Activated naive CD8-positive, alpha-beta T cell treated with anti-CD3 and anti-CD28 coated beads for 36 hours (primary cell): ENCODE measurements at regions not wholly inside any gene's neighbourhood (a gene's known extent, or its start where the extent isn't known, plus 50 kb on each side); places are given as distances from the start of the nearest gene placed in this dataset.

Experiments
- DNase-seq: peaks from one replicate; pipeline ENCODE4 v3.0.0; 2021
- H3K27ac Mint-ChIP-seq: one replicate; pipeline ENCODE4 v1.8.0; 2022; ENCODE audit warnings: mild to moderate bottlenecking, moderate library complexity, mixed read lengths
- H3K27me3 Mint-ChIP-seq: one replicate; pipeline ENCODE4 v1.8.0; 2022; ENCODE audit warnings: mild to moderate bottlenecking, mixed read lengths
- H3K36me3 Mint-ChIP-seq: one replicate; pipeline ENCODE4 v1.8.0; 2021; ENCODE audit warnings: mild to moderate bottlenecking, mixed read lengths
- H3K4me1 Mint-ChIP-seq: one replicate; pipeline ENCODE4 v1.8.0; 2021; ENCODE audit warnings: mixed read lengths
- H3K4me3 Mint-ChIP-seq: one replicate; pipeline ENCODE4 v1.8.0; 2022; ENCODE audit warnings: mild to moderate bottlenecking, moderate library complexity, mixed read lengths
- H3K9me3 Mint-ChIP-seq: one replicate; pipeline ENCODE4 v1.8.0; 2022; ENCODE audit warnings: mixed read lengths

- H3K4me1 Mint-ChIP-seq = no peaks in the 10 kb centered on the region
- H3K27me3 Mint-ChIP-seq = no peaks in the 10 kb centered on the region
- H3K9me3 Mint-ChIP-seq = no peaks in the 10 kb centered on the region
Measured at GRCh38 chr14:38847161-38847560, 255.9 kb downstream of the SEC23A start.

DNA sequence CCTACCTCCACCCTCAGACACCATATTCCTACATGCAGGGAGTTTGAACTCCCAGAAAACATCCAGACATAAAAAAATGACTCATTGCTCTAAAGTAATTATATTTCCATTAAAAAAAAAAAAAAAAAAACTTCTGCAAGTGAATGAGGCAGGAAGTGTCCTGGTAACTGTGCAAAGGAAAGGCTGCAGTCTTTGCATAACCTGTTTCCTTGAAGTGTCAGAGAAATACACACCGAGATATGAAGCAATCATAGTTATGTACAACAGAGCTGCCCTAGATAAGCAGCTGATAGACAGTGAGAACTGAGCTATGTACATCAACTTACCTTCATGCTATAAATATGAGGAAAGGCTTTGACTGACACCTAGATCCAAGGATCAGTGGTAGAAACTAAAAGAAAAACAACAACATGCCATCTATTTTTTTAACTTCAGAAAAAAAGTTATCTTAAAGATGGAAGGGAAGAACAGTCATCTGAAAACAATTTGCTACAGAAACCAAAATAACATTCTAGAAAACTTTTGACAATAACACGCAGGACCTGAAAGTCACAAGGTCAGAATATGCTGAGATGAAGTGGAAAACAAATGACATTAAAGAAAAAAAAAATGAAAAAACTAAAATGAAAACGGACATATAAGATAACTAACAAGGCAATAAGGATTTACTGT lies 263.2 kb downstream of the SEC23A start:
- no peak for DNase-seq
- Mint-ChIP-seq H3K4me3 (no peak overlapping the region), H3K4me1 (no peaks in the 10 kb centered on the region), H3K27me3 (peaks cover 3% of the 10 kb centered on the region), H3K27ac (no peak overlapping the region), H3K9me3 (no peaks in the 10 kb centered on the region), H3K36me3 (no peaks in the 10 kb centered on the region)

More at GRCh38 chr14:38847161-38847560, 255.9 kb downstream of the SEC23A start:
- H3K27ac Mint-ChIP-seq = no peak overlapping the region
- H3K4me3 Mint-ChIP-seq = no peak overlapping the region
- DNase-seq = no peak
- H3K36me3 Mint-ChIP-seq = no peaks in the 10 kb centered on the region

DNA sequence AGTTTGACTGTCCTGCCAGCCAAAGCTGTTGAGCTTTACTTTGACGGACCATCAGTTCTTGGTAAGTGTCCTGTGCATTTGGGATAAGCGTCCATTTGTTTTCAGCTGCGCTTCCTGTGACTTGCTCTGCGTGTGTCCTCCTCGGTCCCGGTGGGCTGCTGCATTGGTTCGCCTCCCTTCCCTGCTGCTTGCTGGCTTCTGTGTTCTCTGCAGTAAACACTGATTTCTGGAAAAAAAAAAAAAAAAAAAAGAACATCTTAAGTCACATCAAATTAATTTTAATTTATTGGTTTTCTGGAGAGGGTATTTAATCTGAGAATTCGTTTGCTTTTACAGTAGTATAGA lies 264.1 kb downstream of the SEC23A start:
- no peak overlapping the region for H3K4me3 Mint-ChIP-seq
- H3K27ac Mint-ChIP-seq = no peak overlapping the region
- H3K9me3 Mint-ChIP-seq = no peaks in the 10 kb centered on the region

DNA sequence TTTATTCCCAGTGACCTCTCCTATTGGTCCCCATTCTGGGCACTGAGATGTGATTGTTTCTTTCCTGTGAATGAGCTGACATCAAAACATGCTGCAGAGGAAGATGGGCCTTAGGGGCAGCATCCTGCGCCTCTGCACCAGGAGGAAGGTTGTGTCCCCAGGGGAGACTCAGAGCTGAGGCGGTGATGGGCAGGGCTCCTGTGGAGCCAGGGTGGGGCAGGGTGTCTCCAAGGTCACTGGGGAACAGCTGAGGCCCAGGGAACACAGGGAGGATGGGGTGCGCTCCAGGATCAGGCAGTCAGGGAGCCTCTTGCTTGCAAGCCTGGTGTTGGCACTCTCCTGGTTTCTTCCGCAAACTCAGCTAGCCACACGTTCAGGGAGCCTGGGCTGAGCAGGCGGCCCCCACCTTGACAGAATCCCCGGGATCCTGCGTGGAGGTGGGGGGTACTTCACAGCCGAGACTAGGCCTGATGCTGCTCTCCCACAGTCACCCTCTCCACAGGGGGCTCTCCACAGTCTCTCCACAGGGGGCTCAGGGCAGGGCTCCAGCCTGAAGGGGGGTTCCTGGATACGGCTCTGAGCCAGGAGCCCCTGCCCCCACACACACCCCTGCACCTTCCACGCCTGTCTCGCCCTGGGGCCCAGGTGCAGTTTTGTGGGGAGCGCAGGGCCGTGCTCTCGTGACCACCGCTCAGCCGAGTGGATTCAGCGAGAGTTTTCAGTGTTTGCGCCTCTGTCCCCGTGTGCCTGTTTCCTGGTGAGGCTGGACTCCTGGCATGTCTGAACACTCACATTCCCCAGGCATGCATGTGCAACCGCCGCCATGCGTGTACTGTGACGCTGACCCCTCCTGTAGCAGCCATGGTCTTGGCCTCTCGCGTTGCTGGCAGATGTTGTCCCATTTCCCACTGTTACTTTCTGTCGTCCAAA lies 264.7 kb downstream of the SEC23A start:
- H3K9me3 Mint-ChIP-seq = no peaks in the 10 kb centered on the region
- no peak for DNase-seq
- no peaks in the 10 kb centered on the region for H3K4me1 Mint-ChIP-seq
- no peak overlapping the region for H3K4me3 Mint-ChIP-seq
- H3K27ac Mint-ChIP-seq = no peak overlapping the region
- H3K27me3 Mint-ChIP-seq = peaks cover 3% of the 10 kb centered on the region
- H3K36me3 Mint-ChIP-seq = no peaks in the 10 kb centered on the region

More for the DNA sequence above, 264.1 kb downstream of the SEC23A start:
- Mint-ChIP-seq H3K4me1 (no peaks in the 10 kb centered on the region), H3K36me3 (no peaks in the 10 kb centered on the region), H3K27me3 (peaks cover 3% of the 10 kb centered on the region)
- DNase-seq = no peak

- DNase-seq = no peak
- no peaks in the 10 kb centered on the region for H3K36me3 Mint-ChIP-seq
- no peaks in the 10 kb centered on the region for H3K9me3 Mint-ChIP-seq
- H3K4me3 Mint-ChIP-seq = no peak overlapping the region
- H3K27me3 Mint-ChIP-seq = peaks cover 3% of the 10 kb centered on the region
- no peak overlapping the region for H3K27ac Mint-ChIP-seq
- H3K4me1 Mint-ChIP-seq = no peaks in the 10 kb centered on the region
Measured at GRCh38 chr14:38837343-38838048, 265.5 kb downstream of the SEC23A start.

DNA sequence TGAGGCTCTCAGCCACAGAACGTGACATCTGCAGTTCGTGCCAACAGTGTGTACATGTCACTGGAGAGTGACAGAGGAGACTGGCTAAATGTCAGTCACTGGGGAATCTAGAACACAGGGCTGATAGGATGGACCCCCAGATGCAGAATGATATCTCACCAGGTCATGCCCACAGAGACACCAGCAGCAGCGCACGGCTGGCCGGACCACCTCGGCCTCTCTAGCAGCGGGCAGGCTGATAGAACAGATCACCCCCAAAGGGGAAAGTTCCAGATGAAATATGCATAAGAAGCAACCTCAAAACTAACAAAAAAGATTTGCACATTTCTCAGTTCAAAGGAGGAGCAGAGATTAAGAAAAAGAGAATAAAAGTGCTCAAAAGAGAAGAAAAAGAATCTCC lies 266.5 kb downstream of the SEC23A start:
- H3K4me3 Mint-ChIP-seq = no peak overlapping the region
- no peaks in the 10 kb centered on the region for H3K36me3 Mint-ChIP-seq
- no peaks in the 10 kb centered on the region for H3K4me1 Mint-ChIP-seq
- H3K27me3 Mint-ChIP-seq = peaks cover 3% of the 10 kb centered on the region
- H3K27ac Mint-ChIP-seq = no peak overlapping the region
- no peaks in the 10 kb centered on the region for H3K9me3 Mint-ChIP-seq
- DNase-seq = no peak

- peaks cover 3% of the 10 kb centered on the region for H3K27me3 Mint-ChIP-seq
- H3K36me3 Mint-ChIP-seq = no peaks in the 10 kb centered on the region
- no peaks in the 10 kb centered on the region for H3K9me3 Mint-ChIP-seq
- no peaks in the 10 kb centered on the region for H3K4me1 Mint-ChIP-seq
- DNase-seq = no peak
- H3K27ac Mint-ChIP-seq = no peak overlapping the region
- no peak overlapping the region for H3K4me3 Mint-ChIP-seq
Measured at GRCh38 chr14:38835874-38836273, 267.2 kb downstream of the SEC23A start.

GRCh38 chr14:38828183-38828827 lies 274.7 kb downstream of the SEC23A start:
- Mint-ChIP-seq H3K4me3 (no peak overlapping the region), H3K27ac (no peak overlapping the region), H3K36me3 (no peaks in the 10 kb centered on the region), H3K4me1 (no peaks in the 10 kb centered on the region), H3K9me3 (no peaks in the 10 kb centered on the region), H3K27me3 (peaks cover 5% of the 10 kb centered on the region)
- DNase-seq = no peak

DNA sequence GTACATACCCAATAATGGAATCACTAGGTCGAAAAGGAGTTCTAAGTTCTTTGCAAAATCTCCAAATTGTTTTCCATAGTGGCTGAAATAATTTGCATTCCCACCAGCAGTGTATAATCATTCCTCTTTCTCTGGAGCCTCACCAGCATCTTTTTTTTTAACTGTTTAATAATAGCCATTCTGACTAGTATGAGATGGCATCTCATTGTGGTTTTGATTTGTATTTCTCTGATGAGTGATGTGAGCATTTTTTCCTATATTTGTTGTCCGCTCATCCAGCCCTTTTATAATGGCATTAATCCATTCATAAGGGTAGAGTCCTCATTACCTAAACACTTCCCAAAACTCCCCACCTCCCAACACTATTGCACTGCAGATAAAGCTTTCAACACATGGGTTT lies 278.3 kb downstream of the SEC23A start:
- no peaks in the 10 kb centered on the region for H3K36me3 Mint-ChIP-seq
- no peaks in the 10 kb centered on the region for H3K4me1 Mint-ChIP-seq
- DNase-seq = no peak
- H3K4me3 Mint-ChIP-seq = no peak overlapping the region
- no peaks in the 10 kb centered on the region for H3K9me3 Mint-ChIP-seq
- H3K27me3 Mint-ChIP-seq = peaks cover 5% of the 10 kb centered on the region
- H3K27ac Mint-ChIP-seq = no peak overlapping the region

- no peak overlapping the region for H3K4me3 Mint-ChIP-seq
- no peaks in the 10 kb centered on the region for H3K27me3 Mint-ChIP-seq
- H3K4me1 Mint-ChIP-seq = no peaks in the 10 kb centered on the region
- no peak for DNase-seq
- no peaks in the 10 kb centered on the region for H3K36me3 Mint-ChIP-seq
- no peak overlapping the region for H3K27ac Mint-ChIP-seq
- no peaks in the 10 kb centered on the region for H3K9me3 Mint-ChIP-seq
Measured at GRCh38 chr14:38818555-38818954, 284.5 kb downstream of the SEC23A start.

GRCh38 chr14:38808734-38809455 lies 294.1 kb downstream of the SEC23A start:
- H3K27ac Mint-ChIP-seq = no peak overlapping the region
- DNase-seq = no peak
- peaks cover 5% of the 10 kb centered on the region for H3K27me3 Mint-ChIP-seq
- peaks cover 1% of the 10 kb centered on the region for H3K9me3 Mint-ChIP-seq
- no peak overlapping the region for H3K4me3 Mint-ChIP-seq
- no peaks in the 10 kb centered on the region for H3K4me1 Mint-ChIP-seq
- H3K36me3 Mint-ChIP-seq = no peaks in the 10 kb centered on the region

GRCh38 chr14:38799671-38800070 lies 303.4 kb downstream of the SEC23A start:
- Mint-ChIP-seq H3K4me1 (no peaks in the 10 kb centered on the region), H3K4me3 (no peak overlapping the region), H3K27me3 (no peaks in the 10 kb centered on the region), H3K27ac (no peak overlapping the region), H3K9me3 (peaks cover 15% of the 10 kb centered on the region), H3K36me3 (no peaks in the 10 kb centered on the region)
- DNase-seq = no peak

DNA sequence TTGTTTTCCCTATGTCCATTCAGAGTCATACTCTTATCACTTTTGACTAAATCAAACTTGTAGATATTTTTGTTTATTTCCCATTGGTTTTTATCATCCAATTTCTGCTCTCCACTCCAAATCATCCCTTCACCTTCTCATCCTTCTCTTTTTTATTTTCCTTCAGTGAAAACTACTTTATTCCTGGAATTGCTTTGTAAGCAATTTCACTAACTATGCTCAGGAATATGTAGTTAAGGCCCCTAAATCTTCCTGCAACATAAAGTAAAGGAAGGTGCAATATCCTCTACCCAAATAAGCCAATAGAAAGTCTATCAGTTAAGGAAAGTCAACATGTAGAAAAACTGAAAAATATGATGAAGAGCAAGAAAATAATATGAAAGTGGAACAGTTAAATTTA lies 308.4 kb downstream of the SEC23A start:
- no peak for DNase-seq
- Mint-ChIP-seq H3K27me3 (no peaks in the 10 kb centered on the region), H3K4me1 (no peaks in the 10 kb centered on the region), H3K4me3 (no peak overlapping the region), H3K36me3 (no peaks in the 10 kb centered on the region), H3K9me3 (peaks cover 3% of the 10 kb centered on the region), H3K27ac (no peak overlapping the region)

GRCh38 chr14:38791862-38792261 lies 311.2 kb downstream of the SEC23A start:
- H3K4me1 Mint-ChIP-seq = no peaks in the 10 kb centered on the region
- no peak overlapping the region for H3K27ac Mint-ChIP-seq
- DNase-seq = no peak
- H3K36me3 Mint-ChIP-seq = no peaks in the 10 kb centered on the region
- no peak overlapping the region for H3K4me3 Mint-ChIP-seq
- H3K27me3 Mint-ChIP-seq = no peaks in the 10 kb centered on the region
- no peaks in the 10 kb centered on the region for H3K9me3 Mint-ChIP-seq
